GM23338 (cell line): ENCODE measurements at regions not wholly inside any gene's neighbourhood (a gene's known extent, or its start where the extent isn't known, plus 50 kb on each side); places are given as distances from the start of the nearest gene placed in this dataset.

Experiments
- ATAC-seq: fragments of 200-7000 bp; cut with Tn5 transposase; 3 replicates; pipeline ENCODE4 v1.9.1; 2020
- DNase-seq: peaks from one replicate; pipeline ENCODE4 v3.0.0-alpha.2; 2015; ENCODE audit warnings: low spot score
- H2AFZ ChIP-seq: fragments of 200-600 bp; sonication (generic); 2 replicates; pipeline ENCODE4 v1.8.0; 2016; ENCODE audit warnings: antibody characterized with exemption, mild to moderate bottlenecking, moderate library complexity
- H3F3A ChIP-seq: fragments of 200-600 bp; sonication (generic); replicated peaks from 2 replicates; pipeline ENCODE4 v1.8.0; 2017; ENCODE audit warnings: antibody characterized with exemption, mixed run types, low read depth
- H3K27ac ChIP-seq: fragments of 200-600 bp; sonication (generic); 2 replicates; pipeline ENCODE4 v1.6.1; 2016; ENCODE audit warnings: low read depth
- H3K27me3 ChIP-seq: fragments of 200-600 bp; sonication (generic); 2 replicates; pipeline ENCODE4 v1.8.0; 2016; ENCODE audit warnings: mild to moderate bottlenecking, mixed run types, moderate library complexity; ENCODE audit not compliant: insufficient read depth
- H3K36me3 ChIP-seq: fragments of 200-600 bp; sonication (generic); 2 replicates; pipeline ENCODE4 v1.8.0; 2016; ENCODE audit warnings: mild to moderate bottlenecking; ENCODE audit not compliant: insufficient read depth
- H3K4me1 ChIP-seq: fragments of 200-600 bp; sonication (generic); 2 replicates; pipeline ENCODE4 v1.8.0; 2016; ENCODE audit warnings: mild to moderate bottlenecking, moderate library complexity; ENCODE audit not compliant: insufficient read depth
- H3K4me2 ChIP-seq: fragments of 200-600 bp; sonication (generic); 2 replicates; pipeline ENCODE4 v1.7.1; 2017; ENCODE audit warnings: mixed run types
- H3K4me3 ChIP-seq: fragments of 200-600 bp; sonication (generic); 2 replicates; pipeline ENCODE4 v1.6.1; 2016; ENCODE audit warnings: mixed run types
- H3K79me2 ChIP-seq: fragments of 200-600 bp; sonication (generic); replicated peaks from 2 replicates; pipeline ENCODE4 v1.8.0; 2017; ENCODE audit warnings: mild to moderate bottlenecking; ENCODE audit not compliant: insufficient read depth
- H3K9me2 ChIP-seq: fragments of 200-600 bp; sonication (generic); 2 replicates; pipeline ENCODE4 v1.8.0; 2017; ENCODE audit not compliant: insufficient read depth
- H4K20me1 ChIP-seq: fragments of 200-600 bp; sonication (generic); replicated peaks from 2 replicates; pipeline ENCODE4 v1.8.0; 2017; ENCODE audit warnings: mild to moderate bottlenecking; ENCODE audit not compliant: insufficient read depth
- H3K27ac Mint-ChIP-seq: 2 replicates; pipeline ENCODE4 v1.8.0; 2020; ENCODE audit warnings: inconsistent platforms, mild to moderate bottlenecking, moderate library complexity, mixed read lengths
- H3K27me3 Mint-ChIP-seq: 3 replicates; pipeline ENCODE4 v1.8.0; 2022; ENCODE audit warnings: low read depth, mild to moderate bottlenecking, moderate library complexity, mixed read lengths, inconsistent platforms; ENCODE audit not compliant: insufficient read depth, poor library complexity
- H3K36me3 Mint-ChIP-seq: 3 replicates; pipeline ENCODE4 v1.8.0; 2021; ENCODE audit warnings: low read depth, mild to moderate bottlenecking, inconsistent platforms, moderate library complexity, mixed read lengths
- H3K4me1 Mint-ChIP-seq: 3 replicates; pipeline ENCODE4 v1.8.0; 2020; ENCODE audit warnings: mild to moderate bottlenecking, inconsistent platforms, mixed read lengths
- H3K4me3 Mint-ChIP-seq: 3 replicates; pipeline ENCODE4 v1.8.0; 2021; ENCODE audit warnings: moderate library complexity, mild to moderate bottlenecking, inconsistent platforms, mixed read lengths
- H3K9me3 Mint-ChIP-seq: 3 replicates; pipeline ENCODE4 v1.8.0; 2020; ENCODE audit warnings: moderate library complexity, mild to moderate bottlenecking, inconsistent platforms, mixed read lengths
- EZH2phosphoT487 ChIP-seq: fragments of 200-600 bp; sonication (generic); IDR thresholded peaks from one replicate; pipeline ENCODE4 v1.8.1; 2018; ENCODE audit warnings: antibody characterized with exemption; ENCODE audit not compliant: unreplicated experiment
- JUNB ChIP-seq: IDR thresholded peaks from one replicate; pipeline ENCODE4 v1.6.1; 2016; ENCODE audit warnings: antibody characterized with exemption; ENCODE audit not compliant: unreplicated experiment
- NANOG ChIP-seq: IDR thresholded peaks from 2 replicates; pipeline ENCODE4 v1.6.1; 2016; ENCODE audit warnings: antibody characterized with exemption, borderline replicate concordance
- POLR2AphosphoS5 ChIP-seq: IDR thresholded peaks from 2 replicates; pipeline ENCODE4 v1.6.1; 2016; ENCODE audit warnings: antibody characterized with exemption, low read depth
- STAT1 ChIP-seq: IDR thresholded peaks from one replicate; pipeline ENCODE4 v1.6.1; 2016; ENCODE audit warnings: antibody characterized with exemption; ENCODE audit not compliant: unreplicated experiment
- ZNF114 ChIP-seq: fragments of 250-450 bp; sonication (Bioruptor Pico); IDR thresholded peaks from 2 replicates; pipeline ENCODE4 v1.5.0; 2020; ENCODE audit warnings: mild to moderate bottlenecking, moderate library complexity
- TF ChIP-seq, protein P1 (sequence below): fragments of 250-450 bp; sonication (Bioruptor Pico); IDR thresholded peaks from 2 replicates; pipeline ENCODE4 v1.5.0; 2020; ENCODE audit warnings: mild to moderate bottlenecking, moderate library complexity
- TF ChIP-seq, protein P2 (sequence below): IDR thresholded peaks from 2 replicates; pipeline ENCODE4 v1.6.1; 2016; ENCODE audit warnings: antibody characterized with exemption

DNA sequence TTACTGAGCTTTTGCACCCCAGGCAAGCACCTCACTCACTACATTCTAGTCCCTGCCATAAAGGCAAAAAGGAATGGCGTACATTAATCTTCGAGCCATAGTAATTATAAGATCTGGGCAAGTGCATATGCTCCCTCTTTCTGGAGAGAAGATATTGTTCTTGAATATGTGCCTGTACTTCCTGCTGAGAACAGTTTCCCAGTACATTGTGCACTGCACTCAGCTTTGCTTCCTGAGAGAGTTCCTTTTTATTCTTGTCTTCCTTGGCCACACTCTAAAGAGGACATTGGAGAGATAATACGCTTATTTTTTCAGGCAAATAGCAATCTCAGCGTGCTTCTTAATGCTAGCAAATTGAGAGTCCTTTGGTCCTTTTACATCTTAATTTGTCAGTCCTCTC, 909.0 kb upstream of the PCDH10 start (continued):
- TF ChIP-seq, protein P1, sequence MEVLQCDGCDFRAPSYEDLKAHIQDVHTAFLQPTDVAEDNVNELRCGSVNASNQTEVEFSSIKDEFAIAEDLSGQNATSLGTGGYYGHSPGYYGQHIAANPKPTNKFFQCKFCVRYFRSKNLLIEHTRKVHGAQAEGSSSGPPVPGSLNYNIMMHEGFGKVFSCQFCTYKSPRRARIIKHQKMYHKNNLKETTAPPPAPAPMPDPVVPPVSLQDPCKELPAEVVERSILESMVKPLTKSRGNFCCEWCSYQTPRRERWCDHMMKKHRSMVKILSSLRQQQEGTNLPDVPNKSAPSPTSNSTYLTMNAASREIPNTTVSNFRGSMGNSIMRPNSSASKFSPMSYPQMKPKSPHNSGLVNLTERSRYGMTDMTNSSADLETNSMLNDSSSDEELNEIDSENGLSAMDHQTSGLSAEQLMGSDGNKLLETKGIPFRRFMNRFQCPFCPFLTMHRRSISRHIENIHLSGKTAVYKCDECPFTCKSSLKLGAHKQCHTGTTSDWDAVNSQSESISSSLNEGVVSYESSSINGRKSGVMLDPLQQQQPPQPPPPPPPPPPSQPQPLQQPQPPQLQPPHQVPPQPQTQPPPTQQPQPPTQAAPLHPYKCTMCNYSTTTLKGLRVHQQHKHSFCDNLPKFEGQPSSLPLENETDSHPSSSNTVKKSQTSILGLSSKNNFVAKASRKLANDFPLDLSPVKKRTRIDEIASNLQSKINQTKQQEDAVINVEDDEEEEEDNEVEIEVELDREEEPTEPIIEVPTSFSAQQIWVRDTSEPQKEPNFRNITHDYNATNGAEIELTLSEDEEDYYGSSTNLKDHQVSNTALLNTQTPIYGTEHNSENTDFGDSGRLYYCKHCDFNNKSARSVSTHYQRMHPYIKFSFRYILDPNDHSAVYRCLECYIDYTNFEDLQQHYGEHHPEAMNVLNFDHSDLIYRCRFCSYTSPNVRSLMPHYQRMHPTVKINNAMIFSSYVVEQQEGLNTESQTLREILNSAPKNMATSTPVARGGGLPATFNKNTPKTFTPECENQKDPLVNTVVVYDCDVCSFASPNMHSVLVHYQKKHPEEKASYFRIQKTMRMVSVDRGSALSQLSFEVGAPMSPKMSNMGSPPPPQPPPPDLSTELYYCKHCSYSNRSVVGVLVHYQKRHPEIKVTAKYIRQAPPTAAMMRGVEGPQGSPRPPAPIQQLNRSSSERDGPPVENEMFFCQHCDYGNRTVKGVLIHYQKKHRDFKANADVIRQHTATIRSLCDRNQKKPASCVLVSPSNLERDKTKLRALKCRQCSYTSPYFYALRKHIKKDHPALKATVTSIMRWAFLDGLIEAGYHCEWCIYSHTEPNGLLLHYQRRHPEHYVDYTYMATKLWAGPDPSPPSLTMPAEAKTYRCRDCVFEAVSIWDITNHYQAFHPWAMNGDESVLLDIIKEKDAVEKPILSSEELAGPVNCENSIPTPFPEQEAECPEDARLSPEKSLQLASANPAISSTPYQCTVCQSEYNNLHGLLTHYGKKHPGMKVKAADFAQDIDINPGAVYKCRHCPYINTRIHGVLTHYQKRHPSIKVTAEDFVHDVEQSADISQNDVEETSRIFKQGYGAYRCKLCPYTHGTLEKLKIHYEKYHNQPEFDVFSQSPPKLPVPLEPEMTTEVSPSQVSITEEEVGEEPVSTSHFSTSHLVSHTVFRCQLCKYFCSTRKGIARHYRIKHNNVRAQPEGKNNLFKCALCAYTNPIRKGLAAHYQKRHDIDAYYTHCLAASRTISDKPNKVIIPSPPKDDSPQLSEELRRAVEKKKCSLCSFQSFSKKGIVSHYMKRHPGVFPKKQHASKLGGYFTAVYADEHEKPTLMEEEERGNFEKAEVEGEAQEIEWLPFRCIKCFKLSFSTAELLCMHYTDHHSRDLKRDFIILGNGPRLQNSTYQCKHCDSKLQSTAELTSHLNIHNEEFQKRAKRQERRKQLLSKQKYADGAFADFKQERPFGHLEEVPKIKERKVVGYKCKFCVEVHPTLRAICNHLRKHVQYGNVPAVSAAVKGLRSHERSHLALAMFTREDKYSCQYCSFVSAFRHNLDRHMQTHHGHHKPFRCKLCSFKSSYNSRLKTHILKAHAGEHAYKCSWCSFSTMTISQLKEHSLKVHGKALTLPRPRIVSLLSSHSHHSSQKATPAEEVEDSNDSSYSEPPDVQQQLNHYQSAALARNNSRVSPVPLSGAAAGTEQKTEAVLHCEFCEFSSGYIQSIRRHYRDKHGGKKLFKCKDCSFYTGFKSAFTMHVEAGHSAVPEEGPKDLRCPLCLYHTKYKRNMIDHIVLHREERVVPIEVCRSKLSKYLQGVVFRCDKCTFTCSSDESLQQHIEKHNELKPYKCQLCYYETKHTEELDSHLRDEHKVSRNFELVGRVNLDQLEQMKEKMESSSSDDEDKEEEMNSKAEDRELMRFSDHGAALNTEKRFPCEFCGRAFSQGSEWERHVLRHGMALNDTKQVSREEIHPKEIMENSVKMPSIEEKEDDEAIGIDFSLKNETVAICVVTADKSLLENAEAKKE (CRISPR knock-in tag), result no peak
- no peak for TF ChIP-seq EZH2phosphoT487

DNA sequence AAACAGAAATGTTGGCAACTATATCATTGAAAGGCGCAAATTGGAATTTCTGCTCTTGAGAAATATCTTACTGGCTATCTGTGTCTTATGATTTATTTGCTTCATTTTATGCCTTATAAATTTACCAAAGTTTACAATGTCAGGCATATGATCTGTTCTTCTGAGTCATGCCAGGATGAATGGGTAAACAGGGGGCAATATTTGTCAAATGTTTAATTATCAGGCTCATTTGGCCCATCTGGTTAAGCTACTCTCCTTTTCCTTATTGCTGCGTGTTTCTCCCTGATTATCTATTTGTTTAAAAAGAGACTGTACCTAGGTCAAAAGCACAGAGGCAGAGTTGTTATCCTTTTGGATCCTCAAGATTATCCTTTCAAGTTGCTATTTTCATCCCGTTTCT, 903.8 kb upstream of the PCDH10 start:
- ATAC-seq, result no peak
- H3K27ac Mint-ChIP-seq, result no peak overlapping the region
- TF ChIP-seq ZNF114 (CRISPR knock-in tag) (no peak), POLR2AphosphoS5 (no peak), STAT1 (no peak), JUNB (no peak), NANOG (no peak)
- TF ChIP-seq, protein P2, sequence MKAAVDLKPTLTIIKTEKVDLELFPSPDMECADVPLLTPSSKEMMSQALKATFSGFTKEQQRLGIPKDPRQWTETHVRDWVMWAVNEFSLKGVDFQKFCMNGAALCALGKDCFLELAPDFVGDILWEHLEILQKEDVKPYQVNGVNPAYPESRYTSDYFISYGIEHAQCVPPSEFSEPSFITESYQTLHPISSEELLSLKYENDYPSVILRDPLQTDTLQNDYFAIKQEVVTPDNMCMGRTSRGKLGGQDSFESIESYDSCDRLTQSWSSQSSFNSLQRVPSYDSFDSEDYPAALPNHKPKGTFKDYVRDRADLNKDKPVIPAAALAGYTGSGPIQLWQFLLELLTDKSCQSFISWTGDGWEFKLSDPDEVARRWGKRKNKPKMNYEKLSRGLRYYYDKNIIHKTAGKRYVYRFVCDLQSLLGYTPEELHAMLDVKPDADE, result no peak
- TF ChIP-seq, protein P1 (CRISPR knock-in tag), result no peak

More for the DNA sequence above, 903.8 kb upstream of the PCDH10 start:
- Histone ChIP-seq H3K27me3 (no peaks in the 10 kb centered on the region), H4K20me1 (no peaks in the 10 kb centered on the region), H3K4me3 (no peak overlapping the region), H3K4me2 (no peak overlapping the region), H3K9me2 (peaks cover 9% of the 10 kb centered on the region), H3K4me1 (no peaks in the 10 kb centered on the region), H3K36me3 (no peaks in the 10 kb centered on the region), H3K79me2 (no peaks in the 10 kb centered on the region), H3F3A (no peaks in the 10 kb centered on the region), H3K27ac (no peak overlapping the region), H2AFZ (no peak overlapping the region)
- no peak for DNase-seq
- Mint-ChIP-seq H3K4me3 (no peak overlapping the region), H3K4me1 (no peaks in the 10 kb centered on the region), H3K36me3 (no peaks in the 10 kb centered on the region), H3K27me3 (no peaks in the 10 kb centered on the region), H3K9me3 (peaks cover 3% of the 10 kb centered on the region; the same call in 2 of the 3 replicates)
